ENCODE measurements at regions not wholly inside any gene's neighbourhood (a gene's known extent, or its start where the extent isn't known, plus 50 kb on each side); places are given as distances from the start of the nearest gene placed in this dataset.
"Not testable (repeated sequence)": the region's sequence is repeated elsewhere in the genome, so short reads cannot be mapped to it uniquely, and the experiment has no call there.

GRCh38 chr5:87211676-87212075 lies 56.0 kb upstream of the RASA1 start:
- TF ChIP-seq POLR2AphosphoS5 (IDR thresholded peaks at IDR 0.05) (no peak), CTCF (IDR thresholded peaks at IDR 0.05) (no peak), POLR2A (IDR thresholded peaks at IDR 0.05) (no peak)
- H3K36me3 ChIP-seq = no peaks in the 10 kb centered on the region
- H3K4me1 ChIP-seq = no peaks in the 10 kb centered on the region
- peak overlapping the region in 1 of 2 donors; percentile 55 for H3K27ac ChIP-seq
- no peak overlapping the region for H3K4me3 ChIP-seq
- DNase-seq (ENCODE audit: low spot score in 2 of 2) = no peak
- no peaks in the 10 kb centered on the region for H3K9me3 ChIP-seq
- no peaks in the 10 kb centered on the region for H3K27me3 ChIP-seq
- intact Hi-C loops (cut with DNase I; ENCODE audit: low total_unique reads) = no loop called here

- H3K36me3 ChIP-seq; H3K27me3 ChIP-seq; DNase-seq (ENCODE audit: low spot score in 2 of 2); H3K4me1 ChIP-seq; H3K27ac ChIP-seq; H3K9me3 ChIP-seq; intact Hi-C loops (cut with DNase I; ENCODE audit: low total_unique reads); H3K4me3 ChIP-seq: not testable (repeated sequence)
Observed at GRCh38 chr5:87212183-87212582, 55.5 kb upstream of the RASA1 start.

GRCh38 chr5:87217480-87217879 lies 50.2 kb upstream of the RASA1 start:
- H3K27me3 ChIP-seq; H3K9me3 ChIP-seq; H3K4me3 ChIP-seq; H3K27ac ChIP-seq; H3K36me3 ChIP-seq; DNase-seq (ENCODE audit: low spot score in 2 of 2); intact Hi-C loops (cut with DNase I; ENCODE audit: low total_unique reads); H3K4me1 ChIP-seq: not testable (repeated sequence)

Measured in breast epithelium (tissue), 4 donors.